GM18511 (cell line): ENCODE measurements at regions not wholly inside any gene's neighbourhood (a gene's known extent, or its start where the extent isn't known, plus 50 kb on each side); places are given as distances from the start of the nearest gene placed in this dataset.
A peak's percentile ranks its signal among the peaks of the same experiment; 100 is the strongest.
"Not testable (repeated sequence)": the region's sequence is repeated elsewhere in the genome, so short reads cannot be mapped to it uniquely, and the experiment has no call there.

Experiments used
- ATAC-seq: cut with Tn5 transposase; IDR thresholded peaks from one replicate; pipeline ENCODE4 v1.9.1; 2021; ENCODE audit warnings: mild to moderate bottlenecking, moderate library complexity; ENCODE audit not compliant: unreplicated experiment

DNA sequence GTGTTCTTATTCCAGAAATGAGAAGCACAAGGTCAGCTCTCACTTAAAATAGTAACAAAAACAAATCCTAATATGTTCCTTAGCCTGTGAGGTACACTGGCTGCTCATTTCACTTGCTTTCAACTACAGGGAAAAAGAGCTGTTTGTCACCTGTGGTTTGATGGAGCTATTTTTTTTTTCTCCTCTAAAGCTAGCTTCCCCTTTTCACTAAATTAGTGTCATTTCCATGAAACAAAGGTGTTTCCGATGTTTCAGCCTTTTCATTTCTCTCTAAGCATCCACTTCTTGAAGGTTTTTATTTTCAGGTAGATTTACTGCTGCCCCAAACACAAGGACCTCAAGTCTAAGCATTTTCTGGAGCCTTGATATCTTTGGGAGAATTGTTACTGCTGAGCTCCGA is 148.6 kb downstream of the RBMX2 start:
- no peak for ATAC-seq

GRCh38 chrX:130552444-130553073 is 150.8 kb downstream of the RBMX2 start:
- peak; percentile 81 for ATAC-seq

DNA sequence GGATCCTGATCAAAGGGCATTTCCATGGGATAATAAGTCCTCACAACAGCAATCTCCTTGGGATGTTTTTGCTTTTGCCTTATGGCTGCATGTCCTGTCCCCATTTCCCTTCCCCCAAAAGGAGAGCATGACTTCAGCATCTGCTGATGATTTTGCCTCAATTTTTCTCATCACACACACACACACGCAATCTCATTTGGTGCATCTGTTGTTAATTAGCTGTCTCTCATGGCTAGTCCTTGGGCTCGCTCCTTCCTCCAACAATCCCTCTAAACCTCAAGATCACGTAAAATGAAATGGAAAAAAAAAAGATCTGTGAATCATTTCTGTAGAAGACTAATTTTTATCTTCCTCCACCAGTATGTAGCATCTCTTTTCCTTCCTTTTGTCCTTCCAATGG is 153.6 kb downstream of the RBMX2 start:
- ATAC-seq, result no peak

GRCh38 chrX:130555757-130556156 is 154.0 kb downstream of the RBMX2 start:
- ATAC-seq, result no peak

GRCh38 chrX:130556951-130557350 is 155.2 kb downstream of the RBMX2 start:
- no peak for ATAC-seq

DNA sequence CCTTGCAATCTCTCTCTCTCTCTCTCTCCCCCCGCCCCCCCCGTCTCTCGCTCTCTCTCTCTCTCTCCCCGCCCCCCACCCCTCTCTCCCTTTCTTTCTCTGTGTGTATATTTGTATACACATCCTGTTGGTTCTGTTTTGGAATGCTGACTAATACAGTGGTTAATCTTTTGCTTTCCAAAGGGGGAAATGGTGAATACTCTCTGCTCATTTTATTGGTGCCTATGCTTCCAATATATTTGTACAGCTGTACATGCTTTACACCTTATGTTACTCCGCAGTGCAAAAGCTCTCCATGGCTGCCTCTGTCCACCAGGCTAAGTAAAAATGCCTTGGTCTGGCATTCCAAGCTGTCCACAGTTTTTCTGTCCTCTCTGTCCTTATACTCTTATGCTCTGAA is 158.8 kb downstream of the RBMX2 start:
- no peak for ATAC-seq

DNA sequence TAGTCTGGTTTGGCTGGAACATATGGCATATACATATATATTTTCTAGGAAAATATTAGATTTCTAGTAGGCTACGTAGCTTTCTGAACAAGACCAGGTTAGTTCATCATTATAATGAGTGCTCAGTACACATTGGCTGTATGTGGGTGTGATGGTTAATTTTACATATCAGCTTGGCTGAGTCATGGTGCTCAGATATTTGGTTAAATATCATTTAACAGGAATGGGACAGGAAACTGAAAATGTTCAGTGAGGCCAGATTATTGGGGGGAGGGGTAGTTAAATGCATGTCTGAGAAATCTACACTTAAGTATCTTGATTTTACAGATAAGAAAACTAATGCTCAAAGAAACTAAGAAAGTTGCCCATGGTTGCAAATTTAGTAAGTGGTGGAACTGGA is 160.1 kb downstream of the RBMX2 start:
- no peak for ATAC-seq

GRCh38 chrX:130563476-130563875 is 161.7 kb downstream of the RBMX2 start:
- no peak for ATAC-seq

- ATAC-seq, result no peak
These were observed 164.4 kb downstream of the RBMX2 start for GRCh38 chrX:130566028-130566683.

DNA sequence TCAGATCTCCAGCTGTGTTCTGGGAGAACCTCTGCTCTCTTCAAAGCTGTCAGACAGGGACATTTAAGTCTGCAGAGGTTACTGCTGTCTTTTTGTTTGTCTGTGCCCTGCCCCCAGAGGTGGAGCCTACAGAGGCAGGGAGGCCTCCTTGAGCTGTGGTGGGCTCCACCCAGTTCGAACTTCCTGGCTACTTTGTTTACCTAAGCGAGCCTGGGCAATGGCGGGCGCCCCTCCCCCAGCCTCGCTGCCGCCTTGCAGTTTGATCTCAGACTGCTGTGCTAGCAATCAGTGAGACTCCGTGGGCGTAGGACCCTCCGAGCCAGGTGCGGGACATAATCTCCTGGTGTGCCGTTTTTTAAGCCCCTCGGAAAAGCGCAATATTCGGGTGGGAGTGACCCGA is 171.2 kb downstream of the RBMX2 start:
- not testable (repeated sequence) for ATAC-seq
